SJCRH30 (cell line): ENCODE measurements at regions not wholly inside any gene's neighbourhood (a gene's known extent, or its start where the extent isn't known, plus 50 kb on each side); places are given as distances from the start of the nearest gene placed in this dataset.
"Not testable (repeated sequence)": the region's sequence is repeated elsewhere in the genome, so short reads cannot be mapped to it uniquely, and the experiment has no call there.

ENCODE experiments used
- DNase-seq, 2 experiments: peaks; one replicate each; pipeline ENCODE4 v3.0.0-alpha.2; 2015 to 2020
- H3K27ac ChIP-seq: fragments of 250-450 bp; sonication (Bioruptor Pico); 2 replicates; pipeline ENCODE4 v1.5.1; 2020; ENCODE audit warnings: mild to moderate bottlenecking, moderate library complexity
- H3K27me3 ChIP-seq: fragments of 250-450 bp; sonication (Bioruptor Pico); 2 replicates; pipeline ENCODE4 v1.5.1; 2020; ENCODE audit warnings: mild to moderate bottlenecking, moderate library complexity
- H3K36me3 ChIP-seq: fragments of 250-450 bp; sonication (Bioruptor Pico); 2 replicates; pipeline ENCODE4 v1.5.1; 2020; ENCODE audit warnings: mild to moderate bottlenecking, moderate library complexity
- H3K4me1 ChIP-seq: fragments of 250-450 bp; sonication (Bioruptor Pico); 2 replicates; pipeline ENCODE4 v1.5.1; 2020; ENCODE audit warnings: mild to moderate bottlenecking, moderate library complexity
- H3K4me3 ChIP-seq: fragments of 250-450 bp; sonication (Bioruptor Pico); 2 replicates; pipeline ENCODE4 v1.5.1; 2020; ENCODE audit warnings: mild to moderate bottlenecking, moderate library complexity
- H3K9me3 ChIP-seq: fragments of 250-450 bp; sonication (Bioruptor Pico); replicated peaks from 2 replicates; pipeline ENCODE4 v1.5.1; 2020; ENCODE audit warnings: mild to moderate bottlenecking, moderate library complexity

DNA sequence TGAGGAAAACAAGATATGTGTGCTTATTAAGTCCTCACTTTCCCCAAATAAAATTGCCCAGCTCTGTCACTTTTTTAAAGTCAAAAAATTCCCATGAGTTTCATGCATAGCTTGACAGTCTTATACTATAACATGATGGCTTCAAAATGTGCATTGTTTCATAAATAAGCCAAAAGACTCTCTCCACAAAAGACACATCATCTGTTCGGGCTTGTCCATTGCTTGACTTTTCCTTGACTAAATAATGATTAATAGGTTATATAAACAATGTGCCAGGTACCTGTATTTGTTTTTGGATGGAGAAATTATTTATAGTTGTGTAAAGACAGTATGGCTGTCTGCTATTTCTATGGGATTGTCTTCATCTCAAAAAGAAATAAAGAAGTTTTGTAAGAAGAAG lies 329.2 kb upstream of the KLF3 start:
- DNase-seq, result no peak
- Histone ChIP-seq H3K4me1 (no peaks in the 10 kb centered on the region), H3K9me3 (no peaks in the 10 kb centered on the region), H3K36me3 (no peaks in the 10 kb centered on the region), H3K27ac (no peak overlapping the region), H3K4me3 (no peak overlapping the region), H3K27me3 (no peaks in the 10 kb centered on the region)

GRCh38 chr4:38338939-38339338 lies 325.1 kb upstream of the KLF3 start:
- H3K9me3 ChIP-seq, H3K4me3 ChIP-seq, H3K27ac ChIP-seq, H3K27me3 ChIP-seq, H3K36me3 ChIP-seq, DNase-seq, H3K4me1 ChIP-seq: not testable (repeated sequence)

- H3K27me3 ChIP-seq, result no peaks in the 10 kb centered on the region
- no peak for DNase-seq
Measured at GRCh38 chr4:38343608-38344007, 320.4 kb upstream of the KLF3 start.

DNA sequence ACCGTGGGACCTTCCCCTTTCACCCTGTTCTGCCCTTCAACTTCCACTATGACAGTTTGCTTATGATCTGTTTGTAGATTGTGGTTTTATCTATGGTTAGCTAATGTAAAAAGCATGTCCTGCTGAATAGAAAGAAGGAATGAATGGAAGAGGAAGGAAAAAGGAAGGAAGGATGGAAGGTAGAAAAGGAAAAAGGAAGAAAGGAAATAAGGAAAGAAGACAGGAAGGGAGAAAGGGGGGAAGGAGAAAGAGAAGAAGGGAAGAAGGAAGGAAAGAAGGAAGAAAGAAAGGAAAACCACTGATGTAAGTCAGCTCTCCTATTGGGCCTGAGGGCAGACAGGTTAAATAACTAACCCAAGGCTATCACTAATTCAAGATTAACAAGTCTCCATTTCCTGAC lies 319.1 kb upstream of the KLF3 start:
- no peaks in the 10 kb centered on the region for H3K36me3 ChIP-seq
- no peaks in the 10 kb centered on the region for H3K4me1 ChIP-seq
- no peaks in the 10 kb centered on the region for H3K27me3 ChIP-seq
- H3K27ac ChIP-seq, result no peak overlapping the region
- no peak for DNase-seq
- H3K9me3 ChIP-seq, result no peaks in the 10 kb centered on the region; the same call in 1 of the 2 replicates
- H3K4me3 ChIP-seq, result no peak overlapping the region

More at GRCh38 chr4:38343608-38344007, 320.4 kb upstream of the KLF3 start:
- H3K9me3 ChIP-seq, result no peaks in the 10 kb centered on the region; the same call in 1 of the 2 replicates
- H3K4me1 ChIP-seq, result no peaks in the 10 kb centered on the region
- no peak overlapping the region for H3K27ac ChIP-seq
- H3K4me3 ChIP-seq, result no peak overlapping the region
- no peaks in the 10 kb centered on the region for H3K36me3 ChIP-seq

DNA sequence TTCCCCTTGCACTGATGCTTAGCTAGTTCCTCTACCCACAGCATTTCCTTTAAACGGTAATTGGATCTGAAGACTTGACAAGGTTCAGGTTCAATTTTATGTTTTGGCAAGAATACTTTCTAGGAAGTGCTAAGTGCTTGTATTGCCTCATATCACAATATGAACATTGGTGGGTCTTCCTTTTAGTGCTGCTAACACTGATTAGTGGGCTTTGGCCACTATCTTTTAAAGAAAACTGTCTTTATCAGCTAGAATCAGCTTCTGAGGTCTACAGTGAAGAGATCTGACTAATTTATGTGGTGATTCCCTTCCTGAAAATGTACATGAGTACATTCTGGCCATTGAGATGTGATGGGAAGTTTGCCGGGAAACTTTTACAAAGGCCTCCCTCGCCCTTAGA lies 316.7 kb upstream of the KLF3 start:
- Histone ChIP-seq H3K9me3 (no peaks in the 10 kb centered on the region; the same call in 1 of the 2 replicates), H3K4me1 (no peaks in the 10 kb centered on the region), H3K36me3 (no peaks in the 10 kb centered on the region), H3K27me3 (no peaks in the 10 kb centered on the region), H3K4me3 (no peak overlapping the region), H3K27ac (no peak overlapping the region)
- no peak for DNase-seq

DNA sequence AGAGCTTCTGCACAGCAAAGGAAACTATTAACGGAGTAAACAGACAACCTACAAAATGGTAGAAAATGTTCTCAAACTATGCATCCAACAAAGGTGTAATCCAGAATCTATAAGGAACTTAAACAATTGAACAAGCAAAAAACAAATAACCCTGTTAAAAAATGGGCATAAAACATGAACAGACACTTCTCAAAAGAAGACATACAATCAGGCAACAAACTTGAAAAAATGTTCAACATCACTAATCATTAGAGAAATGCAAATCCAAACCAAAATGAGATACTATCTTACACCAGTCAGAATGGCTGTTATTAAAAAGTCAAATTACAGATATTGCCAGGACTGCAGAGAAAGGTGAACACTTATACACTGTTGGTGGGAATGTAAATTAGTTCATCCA lies 309.6 kb upstream of the KLF3 start:
- no peaks in the 10 kb centered on the region for H3K4me1 ChIP-seq
- no peaks in the 10 kb centered on the region for H3K36me3 ChIP-seq
- no peak overlapping the region for H3K27ac ChIP-seq
- H3K27me3 ChIP-seq, result no peaks in the 10 kb centered on the region
- DNase-seq, result no peak
- H3K4me3 ChIP-seq, result no peak overlapping the region
- no peaks in the 10 kb centered on the region for H3K9me3 ChIP-seq

DNA sequence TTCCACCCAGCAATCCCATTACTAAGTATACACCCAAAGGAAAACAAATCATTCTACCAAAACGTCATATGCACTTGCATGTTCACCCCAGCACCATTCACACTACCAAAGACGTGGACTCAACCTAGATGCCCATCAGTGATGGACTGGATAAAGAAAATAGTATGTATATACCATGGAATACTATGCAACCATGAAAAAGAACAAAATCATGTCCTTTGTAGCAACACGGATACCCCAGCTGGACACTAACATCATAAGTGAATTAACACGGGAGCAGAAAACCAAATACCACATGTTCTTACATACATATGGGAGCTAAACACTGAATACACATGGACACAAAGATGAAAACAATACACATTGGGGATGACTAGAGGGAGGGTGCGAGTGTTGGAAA lies 309.1 kb upstream of the KLF3 start:
- Histone ChIP-seq H3K9me3 (no peaks in the 10 kb centered on the region), H3K4me3 (no peak overlapping the region), H3K27ac (no peak overlapping the region), H3K4me1 (no peaks in the 10 kb centered on the region), H3K36me3 (no peaks in the 10 kb centered on the region), H3K27me3 (no peaks in the 10 kb centered on the region)
- no peak for DNase-seq

DNA sequence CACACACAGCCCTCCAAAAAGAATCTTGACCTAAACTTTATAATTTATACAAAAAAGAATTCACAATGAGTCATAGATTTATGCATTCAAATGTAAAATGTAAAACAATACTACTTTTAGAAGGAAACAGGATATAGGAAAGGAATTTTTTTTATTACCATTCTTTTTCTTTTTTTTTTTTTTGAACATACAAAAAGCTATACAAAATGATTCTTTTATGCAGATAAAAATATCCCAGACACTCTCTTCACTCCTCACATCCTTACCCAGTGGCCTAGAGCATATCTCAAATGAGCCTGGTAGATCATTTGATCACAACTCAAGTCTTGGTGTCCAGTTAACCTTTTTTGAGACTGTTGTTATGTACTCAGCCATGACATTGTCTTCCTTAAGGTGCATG lies 307.3 kb upstream of the KLF3 start:
- Histone ChIP-seq H3K27ac (no peak overlapping the region), H3K9me3 (no peaks in the 10 kb centered on the region), H3K27me3 (no peaks in the 10 kb centered on the region), H3K4me3 (no peak overlapping the region), H3K36me3 (no peaks in the 10 kb centered on the region), H3K4me1 (no peaks in the 10 kb centered on the region)
- no peak for DNase-seq

- H3K27me3 ChIP-seq, result no peaks in the 10 kb centered on the region
- no peaks in the 10 kb centered on the region for H3K4me1 ChIP-seq
- H3K9me3 ChIP-seq, result no peaks in the 10 kb centered on the region
- no peaks in the 10 kb centered on the region for H3K36me3 ChIP-seq
- no peak overlapping the region for H3K4me3 ChIP-seq
- no peak for DNase-seq
- no peak overlapping the region for H3K27ac ChIP-seq
Measured at GRCh38 chr4:38357546-38357945, 306.5 kb upstream of the KLF3 start.

DNA sequence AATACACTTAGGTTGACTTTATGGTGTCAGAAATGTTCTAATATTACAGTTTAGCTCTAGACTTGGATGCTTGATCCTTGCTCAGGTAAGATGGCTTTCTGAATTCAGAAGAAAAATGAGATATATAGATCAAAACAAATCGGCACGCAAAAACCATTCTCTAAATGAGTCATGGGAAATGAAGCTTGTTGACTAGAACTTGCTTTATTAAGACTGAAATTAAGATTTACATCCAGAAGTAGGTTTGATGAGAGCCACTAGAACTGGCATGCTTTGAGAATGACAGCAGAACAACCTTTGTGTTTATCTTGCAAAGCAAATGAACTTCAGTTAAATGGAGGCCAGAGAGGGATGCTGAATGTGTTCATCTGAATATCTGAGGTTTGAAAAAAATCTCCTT lies 304.9 kb upstream of the KLF3 start:
- Histone ChIP-seq H3K4me3 (no peak overlapping the region), H3K4me1 (no peaks in the 10 kb centered on the region), H3K9me3 (no peaks in the 10 kb centered on the region), H3K36me3 (no peaks in the 10 kb centered on the region), H3K27me3 (no peaks in the 10 kb centered on the region), H3K27ac (no peak overlapping the region)
- DNase-seq, result no peak

DNA sequence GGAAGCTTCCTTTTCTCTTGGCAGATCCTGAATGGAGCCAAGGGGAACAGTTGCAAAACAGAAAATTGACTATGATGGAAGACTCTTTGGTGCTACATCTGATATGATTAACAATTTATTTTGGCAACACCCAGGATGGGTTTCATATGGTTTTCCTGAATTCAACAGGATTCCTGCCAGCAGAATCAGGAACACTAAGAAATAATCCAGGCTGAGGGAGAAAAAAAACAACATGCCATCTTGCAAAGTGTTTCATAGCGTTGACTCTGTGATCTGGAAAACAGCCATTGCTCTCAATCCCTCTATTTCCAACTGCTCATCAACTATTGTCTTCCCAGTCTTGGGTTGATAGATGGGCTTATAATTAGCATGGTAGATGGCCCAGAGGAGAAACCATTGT lies 303.8 kb upstream of the KLF3 start:
- H3K4me3 ChIP-seq, result no peak overlapping the region
- DNase-seq, result no peak
- H3K27me3 ChIP-seq, result no peaks in the 10 kb centered on the region
- H3K27ac ChIP-seq, result no peak overlapping the region
- H3K36me3 ChIP-seq, result no peaks in the 10 kb centered on the region
- H3K4me1 ChIP-seq, result peaks cover 9% of the 10 kb centered on the region
- no peaks in the 10 kb centered on the region for H3K9me3 ChIP-seq

DNA sequence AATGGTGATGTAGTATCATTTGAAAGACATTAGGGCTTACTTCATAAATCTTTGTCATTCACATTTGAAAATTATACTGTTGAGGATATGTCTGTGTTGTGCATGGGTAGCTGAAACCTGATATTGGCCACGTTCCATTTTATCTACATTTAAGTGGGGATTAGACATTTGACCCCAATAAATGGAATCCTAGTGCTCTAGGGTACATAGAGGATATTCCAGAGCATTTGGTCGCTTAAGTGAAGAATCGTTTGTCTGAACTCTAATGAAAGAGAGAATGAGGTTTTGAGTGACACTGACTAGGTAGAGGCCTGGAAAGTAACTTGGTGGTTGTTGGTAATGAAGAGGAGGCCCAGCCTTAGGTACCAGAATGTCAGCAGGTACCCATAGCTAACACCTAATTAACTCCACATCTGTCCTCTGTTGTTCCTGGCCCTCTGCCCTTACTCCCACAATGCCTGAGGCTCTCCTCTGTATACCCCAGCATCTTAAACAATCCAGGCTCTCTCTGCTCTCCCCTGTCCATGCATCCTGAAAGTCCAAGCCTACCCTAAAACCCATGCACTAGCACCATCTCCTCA lies 299.5 kb upstream of the KLF3 start:
- H3K36me3 ChIP-seq, result no peaks in the 10 kb centered on the region
- peaks cover 17% of the 10 kb centered on the region for H3K4me1 ChIP-seq
- no peak overlapping the region for H3K4me3 ChIP-seq
- DNase-seq, result peak; percentile 7 to 50
- no peaks in the 10 kb centered on the region for H3K27me3 ChIP-seq
- no peaks in the 10 kb centered on the region for H3K9me3 ChIP-seq
- H3K27ac ChIP-seq, result no peak overlapping the region

GRCh38 chr4:38365261-38365660 lies 298.7 kb upstream of the KLF3 start:
- Histone ChIP-seq H3K36me3 (no peaks in the 10 kb centered on the region), H3K4me3 (no peak overlapping the region), H3K27ac (no peak overlapping the region), H3K4me1 (peaks cover 17% of the 10 kb centered on the region), H3K9me3 (no peaks in the 10 kb centered on the region), H3K27me3 (no peaks in the 10 kb centered on the region)
- DNase-seq, result peak in 1 of 2 experiments; percentile 36

DNA sequence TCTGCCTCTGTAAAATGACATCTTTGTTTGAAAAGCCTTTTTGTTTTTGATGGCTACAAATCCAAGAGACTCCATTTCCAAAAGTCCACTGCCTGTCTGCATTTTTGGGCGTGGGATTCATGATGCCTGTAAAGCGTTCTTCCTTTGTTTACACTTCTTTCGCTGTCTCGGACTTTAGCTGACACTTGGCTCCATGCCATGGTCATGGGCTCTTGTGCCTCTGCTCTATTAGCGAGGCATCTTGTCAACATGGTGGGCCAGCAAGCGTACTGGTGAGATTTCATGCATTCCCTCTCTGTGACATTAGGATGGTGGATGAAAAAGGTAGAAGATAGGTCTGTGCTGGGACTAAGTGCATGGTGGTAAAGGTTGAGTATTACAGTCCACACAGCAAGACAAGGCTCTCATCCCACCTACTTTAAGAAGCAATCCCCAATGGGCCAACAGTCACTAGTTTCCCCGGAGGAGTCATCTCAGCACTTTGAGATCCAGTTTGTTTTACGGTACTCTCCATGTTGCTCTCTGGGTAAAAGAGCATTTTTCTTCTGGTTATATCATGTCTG lies 298.2 kb upstream of the KLF3 start:
- H3K27me3 ChIP-seq, result no peaks in the 10 kb centered on the region

GRCh38 chr4:38366456-38366855 lies 297.5 kb upstream of the KLF3 start:
- H3K27ac ChIP-seq, result no peak overlapping the region
- H3K36me3 ChIP-seq, result no peaks in the 10 kb centered on the region
- H3K9me3 ChIP-seq, result no peaks in the 10 kb centered on the region
- H3K4me3 ChIP-seq, result no peak overlapping the region
- no peaks in the 10 kb centered on the region for H3K27me3 ChIP-seq
- DNase-seq, result peak; percentile 35 to 52
- H3K4me1 ChIP-seq, result peaks cover 17% of the 10 kb centered on the region

More for the DNA sequence above, 298.2 kb upstream of the KLF3 start:
- DNase-seq, result peak; percentile 29 to 54
- no peaks in the 10 kb centered on the region for H3K36me3 ChIP-seq
- H3K4me1 ChIP-seq, result peaks cover 17% of the 10 kb centered on the region
- no peak overlapping the region for H3K27ac ChIP-seq
- H3K4me3 ChIP-seq, result no peak overlapping the region
- H3K9me3 ChIP-seq, result no peaks in the 10 kb centered on the region

- no peak overlapping the region for H3K27ac ChIP-seq
- H3K36me3 ChIP-seq, result no peaks in the 10 kb centered on the region
- peaks cover 17% of the 10 kb centered on the region for H3K4me1 ChIP-seq
- no peak overlapping the region for H3K4me3 ChIP-seq
- no peaks in the 10 kb centered on the region for H3K9me3 ChIP-seq
- no peak for DNase-seq
- no peaks in the 10 kb centered on the region for H3K27me3 ChIP-seq
Measured at GRCh38 chr4:38366997-38367396, 297.0 kb upstream of the KLF3 start.
